Sigmoid colon (tissue), 6 donors: ENCODE measurements at regions not wholly inside any gene's neighbourhood (a gene's known extent, or its start where the extent isn't known, plus 50 kb on each side); places are given as distances from the start of the nearest gene placed in this dataset.

Experiments used
- DNase-seq: peaks from one replicate; pipeline ENCODE4 v3.0.0-alpha.2; 2019
- H3K27ac ChIP-seq, 4 donors: fragments of 200-600 bp; sonication (generic); one replicate each; pipeline ENCODE4 v1.5.1; 2016 to 2019; ENCODE audit warnings: mild to moderate bottlenecking in 1 of 4
- H3K27me3 ChIP-seq, 3 donors: fragments of 200-600 bp; sonication (generic); one replicate each; pipeline ENCODE4 v1.5.1; 2019; ENCODE audit warnings: mild to moderate bottlenecking in 1 of 3
- H3K36me3 ChIP-seq, 4 donors: fragments of 200-600 bp; sonication (generic); one replicate each; pipeline ENCODE4 v1.5.1; 2016 to 2019
- H3K4me1 ChIP-seq, 4 donors: fragments of 200-600 bp; sonication (generic); one replicate each; pipeline ENCODE4 v1.5.1; 2017 to 2019
- H3K4me3 ChIP-seq, 4 donors: fragments of 200-600 bp; sonication (generic); one replicate each; pipeline ENCODE4 v1.5.1; 2017 to 2019; ENCODE audit warnings: mild to moderate bottlenecking in 2 of 4, moderate library complexity in 1 of 4
- H3K9me3 ChIP-seq, 4 donors: fragments of 200-600 bp in 3 of 4; sonication (generic) in 3 of 4; one replicate each; pipeline versions ENCODE4 v1.5.1 to v1.6.1; 2013 to 2019
- CTCF ChIP-seq, 4 experiments: fragments of 450-650 bp in 3 of 4; fragments of 200-600 bp in 1 of 4; IDR thresholded peaks; one replicate each; pipeline ENCODE4 v1.5.1; 2016 to 2019; ENCODE audit warnings: antibody characterized with exemption in 4 of 4, mild to moderate bottlenecking in 3 of 4, moderate library complexity in 2 of 4
- EP300 ChIP-seq, 4 donors: sonication (generic); formaldehyde crosslinking; IDR thresholded peaks; one replicate each; pipeline ENCODE4 v1.6.1; 2017; ENCODE audit warnings: antibody characterized with exemption in 4 of 4
- POLR2A ChIP-seq, 2 donors: fragments of 450-650 bp; IDR thresholded peaks; one replicate each; pipeline ENCODE4 v1.6.1; 2016; ENCODE audit warnings: antibody characterized with exemption in 2 of 2, mild to moderate bottlenecking in 2 of 2, moderate library complexity in 2 of 2
- POLR2AphosphoS5 ChIP-seq, 4 donors: sonication (generic); formaldehyde crosslinking; IDR thresholded peaks; one replicate each; pipeline ENCODE4 v1.6.1; 2017; ENCODE audit warnings: antibody characterized with exemption in 4 of 4
- WGBS, 2 donors: extraction: QIAGEN DNeasy Blood & Tissue Kit; methylation state at CpG; one replicate each; pipeline ENCODE4 v1.1.7; 2013; 5-methylcytosine and 5-hydroxymethylcytosine counted together
- intact Hi-C: fragments of 100-400 bp; cut with DNase I; formaldehyde crosslinking; loops from one replicate; pipeline ENCODE4 v1.15.1; 2023
- donor health status: healthy with polysubstance abuse.
- donor health status: healthy.

GRCh38 chr10:62715383-62715782 is 89.1 kb upstream of the ADO start:
- DNase-seq = no peak
- Histone ChIP-seq H3K36me3 (no peaks in the 10 kb centered on the region), H3K27ac (no peak overlapping the region), H3K4me1 (no peaks in the 10 kb centered on the region), H3K9me3 (no peaks in the 10 kb centered on the region), H3K27me3 (no peaks in the 10 kb centered on the region), H3K4me3 (no peak overlapping the region)
- intact Hi-C loops = no loop called here
- no peak for TF ChIP-seq EP300 (IDR thresholded peaks at IDR 0.05)

GRCh38 chr10:62718585-62718984 is 85.9 kb upstream of the ADO start:
- H3K27me3 ChIP-seq = no peaks in the 10 kb centered on the region
- no peaks in the 10 kb centered on the region for H3K9me3 ChIP-seq
- WGBS, 2 donors = 43 to 75% methylated on average over 5 of the region's 5 CpGs
- no peaks in the 10 kb centered on the region for H3K36me3 ChIP-seq
- intact Hi-C loops = no loop called here
- TF ChIP-seq EP300 (IDR thresholded peaks at IDR 0.05) = no peak
- no peak for TF ChIP-seq POLR2AphosphoS5 (IDR thresholded peaks at IDR 0.05)
- no peak for TF ChIP-seq POLR2A (IDR thresholded peaks at IDR 0.05)
- TF ChIP-seq CTCF (IDR thresholded peaks at IDR 0.05) = no peak
- no peak overlapping the region for H3K4me3 ChIP-seq
- no peaks in the 10 kb centered on the region for H3K4me1 ChIP-seq
- DNase-seq = no peak
- H3K27ac ChIP-seq = no peak overlapping the region

DNA sequence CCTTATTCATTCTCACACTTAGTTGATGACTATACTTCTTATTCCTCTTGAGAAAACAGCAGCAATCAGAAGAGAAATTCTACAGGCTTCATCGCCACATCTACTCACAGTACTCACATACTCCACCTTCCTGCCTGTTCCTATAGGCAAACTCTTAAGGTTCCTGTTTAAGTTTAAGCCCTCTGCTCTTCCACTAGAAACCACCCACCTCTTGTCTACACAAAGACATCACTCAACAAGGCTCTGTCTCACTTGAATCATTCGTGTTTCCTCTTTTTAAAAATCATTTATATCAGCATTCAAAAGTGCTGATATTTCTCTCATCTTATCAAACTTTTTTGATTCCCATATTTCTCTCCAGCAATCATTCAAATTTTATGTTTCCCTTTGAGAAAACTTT is 85.5 kb upstream of the ADO start:
- Histone ChIP-seq H3K36me3 (no peaks in the 10 kb centered on the region), H3K27me3 (no peaks in the 10 kb centered on the region), H3K27ac (no peak overlapping the region), H3K4me1 (no peaks in the 10 kb centered on the region), H3K9me3 (no peaks in the 10 kb centered on the region), H3K4me3 (no peak overlapping the region)
- 70 to 83% methylated on average over 2 of the region's 2 CpGs for WGBS, 2 donors
- intact Hi-C loops = no loop called here
- TF ChIP-seq CTCF (IDR thresholded peaks at IDR 0.05) (no peak), POLR2A (IDR thresholded peaks at IDR 0.05) (no peak), EP300 (IDR thresholded peaks at IDR 0.05) (no peak), POLR2AphosphoS5 (IDR thresholded peaks at IDR 0.05) (no peak)
- no peak for DNase-seq

GRCh38 chr10:62721687-62722086 is 82.8 kb upstream of the ADO start:
- intact Hi-C loops = no loop called here
- no peaks in the 10 kb centered on the region for H3K9me3 ChIP-seq
- H3K4me1 ChIP-seq = no peaks in the 10 kb centered on the region
- no peak overlapping the region for H3K4me3 ChIP-seq
- 90 to 95% methylated on average over 4 of the region's 4 CpGs for WGBS, 2 donors
- H3K27me3 ChIP-seq = no peaks in the 10 kb centered on the region
- H3K36me3 ChIP-seq = no peaks in the 10 kb centered on the region
- no peak for DNase-seq
- TF ChIP-seq EP300 (IDR thresholded peaks at IDR 0.05) (no peak), CTCF (IDR thresholded peaks at IDR 0.05) (no peak), POLR2A (IDR thresholded peaks at IDR 0.05) (no peak), POLR2AphosphoS5 (IDR thresholded peaks at IDR 0.05) (no peak)
- H3K27ac ChIP-seq = no peak overlapping the region

GRCh38 chr10:62723375-62723774 is 81.1 kb upstream of the ADO start:
- TF ChIP-seq EP300 (IDR thresholded peaks at IDR 0.05) (no peak), POLR2AphosphoS5 (IDR thresholded peaks at IDR 0.05) (no peak), POLR2A (IDR thresholded peaks at IDR 0.05) (no peak), CTCF (IDR thresholded peaks at IDR 0.05) (no peak)

More at GRCh38 chr10:62723375-62723774, 81.1 kb upstream of the ADO start:
- H3K9me3 ChIP-seq = no peaks in the 10 kb centered on the region
- DNase-seq = no peak
- no peak overlapping the region for H3K4me3 ChIP-seq
- H3K36me3 ChIP-seq = no peaks in the 10 kb centered on the region
- H3K4me1 ChIP-seq = no peaks in the 10 kb centered on the region
- intact Hi-C loops = no loop called here
- no peak overlapping the region for H3K27ac ChIP-seq
- no peaks in the 10 kb centered on the region for H3K27me3 ChIP-seq
